Endothelial cell of umbilical vein (primary cell): ENCODE measurements at regions not wholly inside any gene's neighbourhood (a gene's known extent, or its start where the extent isn't known, plus 50 kb on each side); places are given as distances from the start of the nearest gene placed in this dataset.

Source experiments
- BruUV-seq: library from RNA; stranded (reverse); fragments of 400-500 nt; replicated peaks from 2 replicates; lab custom pipeline; 2021; lab: Mats Ljungman, UMichigan
- CTCF ChIA-PET: fragments of 300-600, 350-600 bp; sonication (Branson Sonifier 250); formaldehyde crosslinking; loops from one replicate; lab custom pipeline; 2021; ENCODE audit warnings: antibody characterized with exemption, inconsistent platforms; lab: Charles Lee
- POLR2A ChIA-PET: fragments of 300-600, 350-600 bp; sonication (Branson Sonifier 250); formaldehyde crosslinking; loops from one replicate; lab custom pipeline; 2021; ENCODE audit warnings: antibody characterized with exemption, inconsistent platforms; lab: Charles Lee
- DNase-seq: peaks from one replicate; pipeline ENCODE4 v3.0.0-alpha.2; 2011; ENCODE audit warnings: low read depth, low spot score
- FAIRE-seq: peaks from 2 replicates; lab custom pipeline; 2011; peaks lifted over from hg19 to GRCh38; lab: Jason Lieb, UNC
- H2AFZ ChIP-seq: 2 replicates; pipeline ENCODE4 v1.6.0; 2012; ENCODE audit warnings: low read depth, low read length, control low read depth, inconsistent platforms
- H3K27ac ChIP-seq: 2 replicates; pipeline ENCODE4 v1.5.1; 2011; ENCODE audit warnings: low read depth, mild to moderate bottlenecking, control low read depth, low read length, moderate library complexity; ENCODE audit not compliant: insufficient read depth
- H3K27me3 ChIP-seq, 2 experiments: 2 replicates each; pipeline versions ENCODE4 v1.6.0 to v1.6.1; 2011; ENCODE audit warnings: low read length in 2 of 2, mixed read lengths in 1 of 2; ENCODE audit not compliant: control insufficient read depth in 2 of 2, insufficient read depth in 2 of 2
- H3K36me3 ChIP-seq, 2 experiments: 2 replicates in 1 of 2; 3 replicates in 1 of 2; pipeline ENCODE4 v1.5.1; 2011; ENCODE audit warnings: low read length in 2 of 2, mild to moderate bottlenecking in 1 of 2, moderate library complexity in 1 of 2; ENCODE audit not compliant: control insufficient read depth in 2 of 2, insufficient read depth in 2 of 2; ENCODE audit errors: extremely low read depth in 1 of 2
- H3K4me1 ChIP-seq: 3 replicates; pipeline ENCODE4 v1.5.1; 2011; ENCODE audit warnings: mild to moderate bottlenecking, low read length; ENCODE audit not compliant: control insufficient read depth, insufficient read depth; ENCODE audit errors: extremely low read depth
- H3K4me2 ChIP-seq: 2 replicates; pipeline ENCODE4 v1.6.1; 2011; ENCODE audit warnings: low read length, control low read depth, mixed read lengths; ENCODE audit not compliant: insufficient read depth
- H3K4me3 ChIP-seq, 3 experiments: fragments of 200-600 bp in 1 of 3; sonication (generic), shearing (Covaris generic) in 1 of 3; replicated peaks in 1 of 3; 2 replicates each; pipeline ENCODE4 v1.5.1; 2011 to 2016; ENCODE audit warnings: control low read depth in 3 of 3, low read length in 3 of 3, mild to moderate bottlenecking in 2 of 3, inconsistent platforms in 1 of 3, low read depth in 1 of 3, moderate library complexity in 1 of 3; ENCODE audit not compliant: insufficient read depth in 1 of 3
- H3K79me2 ChIP-seq: 2 replicates; pipeline ENCODE4 v1.6.0; 2012; ENCODE audit warnings: low read length, inconsistent platforms; ENCODE audit not compliant: control insufficient read depth, insufficient read depth
- H3K9ac ChIP-seq: replicated peaks from 2 replicates; pipeline ENCODE3; 2011; ENCODE audit warnings: low read length, control low read depth; ENCODE audit not compliant: insufficient read depth; ENCODE audit errors: extremely low read depth
- H3K9me1 ChIP-seq: replicated peaks from 3 replicates; pipeline ENCODE4 v1.6.0; 2011; ENCODE audit warnings: mild to moderate bottlenecking, low read length; ENCODE audit not compliant: control insufficient read depth, insufficient read depth; ENCODE audit errors: extremely low read depth
- H3K9me3 ChIP-seq: replicated peaks from 2 replicates; pipeline ENCODE4 v1.5.1; 2012; ENCODE audit warnings: low read length, inconsistent platforms; ENCODE audit not compliant: control insufficient read depth, insufficient read depth
- H4K20me1 ChIP-seq: replicated peaks from 2 replicates; pipeline ENCODE3; 2011; ENCODE audit warnings: mild to moderate bottlenecking, low read length; ENCODE audit not compliant: control insufficient read depth, insufficient read depth; ENCODE audit errors: extremely low read depth
- CTCF ChIP-seq, 2 donors: IDR thresholded peaks; 1 replicate in 1 of 2; 2 replicates in 1 of 2; pipeline ENCODE4 v1.5.1; 2011; ENCODE audit warnings: low read length in 2 of 2, mild to moderate bottlenecking in 2 of 2, moderate library complexity in 2 of 2, control low read depth in 1 of 2, inconsistent platforms in 1 of 2, low read depth in 1 of 2; ENCODE audit not compliant: insufficient read depth in 1 of 2; ENCODE audit errors: extremely low read depth in 1 of 2
- EZH2 ChIP-seq: IDR thresholded peaks from 2 replicates; pipeline ENCODE4 v1.6.1; 2012; ENCODE audit warnings: borderline replicate concordance, low read depth, mild to moderate bottlenecking, moderate library complexity, low read length, inconsistent platforms; ENCODE audit not compliant: severe bottlenecking
- FOS ChIP-seq: IDR thresholded peaks from 2 replicates; pipeline ENCODE4 v1.6.1; 2011; ENCODE audit warnings: mild to moderate bottlenecking, low read length, moderate library complexity, borderline replicate concordance; ENCODE audit not compliant: insufficient read depth
- GATA2 ChIP-seq: IDR thresholded peaks from 2 replicates; pipeline ENCODE4 v1.7.0; 2011; ENCODE audit warnings: low read depth, mild to moderate bottlenecking, moderate library complexity, mixed read lengths, low read length; ENCODE audit not compliant: insufficient read length, insufficient read depth
- JUN ChIP-seq: IDR thresholded peaks from 2 replicates; pipeline ENCODE4 v1.6.1; 2011; ENCODE audit warnings: borderline replicate concordance, low read depth; ENCODE audit not compliant: insufficient read length, insufficient read depth
- MAX ChIP-seq: IDR thresholded peaks from 2 replicates; pipeline ENCODE4 v1.6.1; 2011; ENCODE audit not compliant: insufficient read depth, insufficient read length
- MYC ChIP-seq: IDR thresholded peaks from one replicate; pipeline ENCODE4 v1.6.1; 2011; ENCODE audit warnings: mild to moderate bottlenecking, low read depth, low read length
- POLR2A ChIP-seq: IDR thresholded peaks from 2 replicates; pipeline ENCODE4 v1.6.1; 2012; ENCODE audit warnings: low read depth, mild to moderate bottlenecking, control low read depth, low read length
- POLR2AphosphoS5 ChIP-seq: IDR thresholded peaks from 2 replicates; pipeline ENCODE4 v1.6.1; 2012; ENCODE audit warnings: low read depth, mild to moderate bottlenecking, control low read depth, low read length, moderate library complexity; ENCODE audit not compliant: insufficient read depth
- dilution Hi-C: fragments of 300-500 bp; cut with MboI; formaldehyde crosslinking; loops from one replicate; pipeline ENCODE4 v1.15.0; 2019; ENCODE audit warnings: low sequenced_read_pairs; ENCODE audit not compliant: extremely low pct_ligation_motif_present
- intact Hi-C: fragments of 100-400 bp; cut with micrococcal nuclease; formaldehyde crosslinking; loops from one replicate; pipeline ENCODE4 v1.10.0; 2022

- Histone ChIP-seq H4K20me1 (no peaks in the 10 kb centered on the region), H3K4me2 (no peak overlapping the region), H3K4me3 (no peak overlapping the region), H3K9ac (no peak overlapping the region), H2AFZ (no peak overlapping the region), H3K27me3 (peaks cover 3 to 5% of the 10 kb centered on the region in 2 experiments), H3K9me3 (no peaks in the 10 kb centered on the region), H3K27ac (no peak overlapping the region), H3K9me1 (no peaks in the 10 kb centered on the region), H3K79me2 (no peaks in the 10 kb centered on the region), H3K4me1 (no peaks in the 10 kb centered on the region), H3K36me3 (no peaks in the 10 kb centered on the region)
- FAIRE-seq, result no peak
- BruUV-seq, result no TSS peak
- ChIA-PET POLR2A (no interaction called here), CTCF (no interaction called here)
- intact Hi-C loops (no loop called here), dilution Hi-C loops (no loop called here)
- TF ChIP-seq MYC, result no peak
- no peak for DNase-seq
These were observed 176.0 kb upstream of the SLC24A5 start for GRCh38 chr15:47944637-47945288.

GRCh38 chr15:47945872-47946650 is 174.7 kb upstream of the SLC24A5 start:
- no TSS peak for BruUV-seq
- dilution Hi-C loops (no loop called here), intact Hi-C loops (no loop called here)
- H3K27me3 ChIP-seq, result peaks cover 3 to 7% of the 10 kb centered on the region in 2 experiments
- H2AFZ ChIP-seq, result no peak overlapping the region
- no peaks in the 10 kb centered on the region for H4K20me1 ChIP-seq
- H3K4me2 ChIP-seq, result no peak overlapping the region
- CTCF ChIA-PET, result no interaction called here
- H3K4me1 ChIP-seq, result no peaks in the 10 kb centered on the region
- TF ChIP-seq FOS (no peak), POLR2AphosphoS5 (no peak), MAX (no peak), EZH2 (no peak), MYC (no peak), POLR2A (no peak), CTCF (IDR thresholded peaks at IDR 0.05; ENCODE audit: extremely low read depth in 1 of 2, insufficient read depth in 1 of 2, low read depth in 1 of 2, low read length in 2 of 2) (no peak), GATA2 (no peak), JUN (no peak)
- H3K9ac ChIP-seq, result no peak overlapping the region
- H3K79me2 ChIP-seq, result no peaks in the 10 kb centered on the region
- H3K27ac ChIP-seq, result no peak overlapping the region
- POLR2A ChIA-PET, result no interaction called here
- H3K36me3 ChIP-seq, result no peaks in the 10 kb centered on the region
- H3K9me1 ChIP-seq, result no peaks in the 10 kb centered on the region
- FAIRE-seq, result no peak
- H3K9me3 ChIP-seq, result no peaks in the 10 kb centered on the region
- no peak overlapping the region for H3K4me3 ChIP-seq
- no peak for DNase-seq
